ENCODE measurements at regions not wholly inside any gene's neighbourhood (a gene's known extent, or its start where the extent isn't known, plus 50 kb on each side); places are given as distances from the start of the nearest gene placed in this dataset.

DNA sequence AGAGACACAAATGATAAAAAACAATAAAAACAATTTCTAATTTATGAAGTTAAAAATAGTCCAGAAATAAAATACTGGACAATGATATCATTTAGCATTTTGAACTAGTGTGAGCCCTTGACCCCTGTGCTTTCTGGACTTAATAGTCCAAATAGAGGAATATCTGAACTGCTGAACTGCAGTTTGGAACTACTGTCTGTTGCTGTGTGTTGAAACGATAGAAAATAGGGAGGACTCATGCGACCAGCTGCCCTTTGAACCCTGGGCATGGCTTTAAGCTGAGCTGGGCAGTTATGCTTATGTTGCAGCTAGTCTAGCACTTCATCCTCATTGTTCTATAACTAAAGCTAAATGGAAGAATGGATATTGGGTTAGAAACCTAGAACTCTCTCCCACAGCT is 99.5 kb downstream of the FMR1NB start:
- FAIRE-seq (no peak), DNase-seq (ENCODE audit: low read depth, low spot score) (no peak)
- intact Hi-C loops (cut with micrococcal nuclease) (no loop called here), dilution Hi-C loops (cut with MboI; ENCODE audit: extremely low pct_ligation_motif_present, low sequenced_read_pairs) (no loop called here)
- Histone ChIP-seq H4K20me1 (replicated peaks; ENCODE audit: control insufficient read depth, extremely low read depth, insufficient read depth, low read length) (no peaks in the 10 kb centered on the region), H3K27ac (ENCODE audit: insufficient read depth, low read depth, low read length) (no peak overlapping the region), H3K4me2 (ENCODE audit: insufficient read depth, low read length) (no peak overlapping the region), H3K9me3 (replicated peaks; ENCODE audit: control insufficient read depth, insufficient read depth, low read length) (no peaks in the 10 kb centered on the region), H3K9me1 (replicated peaks; ENCODE audit: control insufficient read depth, extremely low read depth, insufficient read depth, low read length) (no peaks in the 10 kb centered on the region), H3K9ac (replicated peaks; ENCODE audit: extremely low read depth, insufficient read depth, low read length) (no peak overlapping the region), H3K27me3 (ENCODE audit: control insufficient read depth in 2 of 2, insufficient read depth in 2 of 2, low read length in 2 of 2) (no peaks in the 10 kb centered on the region), H3K79me2 (ENCODE audit: control insufficient read depth, insufficient read depth, low read length) (no peaks in the 10 kb centered on the region), H3K4me3 (replicated peaks in 1 of 3; ENCODE audit: insufficient read depth in 1 of 3, low read depth in 1 of 3, low read length in 3 of 3) (no peak overlapping the region), H3K36me3 (ENCODE audit: control insufficient read depth in 2 of 2, extremely low read depth in 1 of 2, insufficient read depth in 2 of 2, low read length in 2 of 2) (no peaks in the 10 kb centered on the region), H3K4me1 (ENCODE audit: control insufficient read depth, extremely low read depth, insufficient read depth, low read length) (no peaks in the 10 kb centered on the region), H2AFZ (ENCODE audit: low read depth, low read length) (no peak overlapping the region)
- POLR2A ChIA-PET, result no interaction called here
- no TSS peak for BruUV-seq (replicated peaks)
- CTCF ChIA-PET, result no interaction called here
- TF ChIP-seq CTCF (IDR thresholded peaks at IDR 0.05; ENCODE audit: extremely low read depth in 1 of 2, insufficient read depth in 1 of 2, low read depth in 1 of 2, low read length in 2 of 2) (no peak), POLR2A (IDR thresholded peaks at IDR 0.05; ENCODE audit: low read depth, low read length) (no peak), EZH2 (IDR thresholded peaks at IDR 0.05; ENCODE audit: borderline replicate concordance, low read depth, low read length, severe bottlenecking) (no peak), GATA2 (IDR thresholded peaks at IDR 0.05; ENCODE audit: insufficient read depth, insufficient read length, low read depth, low read length) (no peak), MAX (IDR thresholded peaks at IDR 0.05; ENCODE audit: insufficient read depth, insufficient read length) (no peak), POLR2AphosphoS5 (IDR thresholded peaks at IDR 0.05; ENCODE audit: insufficient read depth, low read depth, low read length) (no peak)

- no peak overlapping the region for H3K4me3 ChIP-seq (replicated peaks in 1 of 3; ENCODE audit: insufficient read depth in 1 of 3, low read depth in 1 of 3, low read length in 3 of 3)
- H3K27ac ChIP-seq (ENCODE audit: insufficient read depth, low read depth, low read length), result no peak overlapping the region
- CTCF ChIA-PET, result no interaction called here
- no peaks in the 10 kb centered on the region for H3K36me3 ChIP-seq (ENCODE audit: control insufficient read depth in 2 of 2, extremely low read depth in 1 of 2, insufficient read depth in 2 of 2, low read length in 2 of 2)
- no peaks in the 10 kb centered on the region for H3K79me2 ChIP-seq (ENCODE audit: control insufficient read depth, insufficient read depth, low read length)
- no peaks in the 10 kb centered on the region for H3K9me3 ChIP-seq (replicated peaks; ENCODE audit: control insufficient read depth, insufficient read depth, low read length)
- H3K9ac ChIP-seq (replicated peaks; ENCODE audit: extremely low read depth, insufficient read depth, low read length), result no peak overlapping the region
- no peak for TF ChIP-seq FOS (IDR thresholded peaks at IDR 0.05; ENCODE audit: borderline replicate concordance, insufficient read depth, low read length)
- TF ChIP-seq EZH2 (IDR thresholded peaks at IDR 0.05; ENCODE audit: borderline replicate concordance, low read depth, low read length, severe bottlenecking), result no peak
- TF ChIP-seq JUN (IDR thresholded peaks at IDR 0.05; ENCODE audit: borderline replicate concordance, insufficient read depth, insufficient read length, low read depth), result no peak
- no peak for TF ChIP-seq GATA2 (IDR thresholded peaks at IDR 0.05; ENCODE audit: insufficient read depth, insufficient read length, low read depth, low read length)
- no peak for TF ChIP-seq MAX (IDR thresholded peaks at IDR 0.05; ENCODE audit: insufficient read depth, insufficient read length)
- no peak for TF ChIP-seq POLR2AphosphoS5 (IDR thresholded peaks at IDR 0.05; ENCODE audit: insufficient read depth, low read depth, low read length)
- no peak for TF ChIP-seq MYC (IDR thresholded peaks at IDR 0.05; ENCODE audit: low read depth, low read length)
- TF ChIP-seq CTCF (IDR thresholded peaks at IDR 0.05; ENCODE audit: extremely low read depth in 1 of 2, insufficient read depth in 1 of 2, low read depth in 1 of 2, low read length in 2 of 2), result no peak
- no peak for TF ChIP-seq POLR2A (IDR thresholded peaks at IDR 0.05; ENCODE audit: low read depth, low read length)
- DNase-seq (ENCODE audit: low read depth, low spot score), result no peak
- no peaks in the 10 kb centered on the region for H4K20me1 ChIP-seq (replicated peaks; ENCODE audit: control insufficient read depth, extremely low read depth, insufficient read depth, low read length)
- no peaks in the 10 kb centered on the region for H3K9me1 ChIP-seq (replicated peaks; ENCODE audit: control insufficient read depth, extremely low read depth, insufficient read depth, low read length)
- H3K4me1 ChIP-seq (ENCODE audit: control insufficient read depth, extremely low read depth, insufficient read depth, low read length), result no peaks in the 10 kb centered on the region
- dilution Hi-C loops (cut with MboI; ENCODE audit: extremely low pct_ligation_motif_present, low sequenced_read_pairs), result no loop called here
- intact Hi-C loops (cut with micrococcal nuclease), result no loop called here
- BruUV-seq (replicated peaks), result no TSS peak
- H3K27me3 ChIP-seq (ENCODE audit: control insufficient read depth in 2 of 2, insufficient read depth in 2 of 2, low read length in 2 of 2), result no peaks in the 10 kb centered on the region
- H3K4me2 ChIP-seq (ENCODE audit: insufficient read depth, low read length), result no peak overlapping the region
- FAIRE-seq, result no peak
- H2AFZ ChIP-seq (ENCODE audit: low read depth, low read length), result no peak overlapping the region
- POLR2A ChIA-PET, result no interaction called here
These were observed 103.5 kb downstream of the FMR1NB start for GRCh38 chrX:148084611-148085010.

All from endothelial cell of umbilical vein (primary cell).